ENCODE measurements at regions not wholly inside any gene's neighbourhood (a gene's known extent, or its start where the extent isn't known, plus 50 kb on each side); places are given as distances from the start of the nearest gene placed in this dataset.

DNA sequence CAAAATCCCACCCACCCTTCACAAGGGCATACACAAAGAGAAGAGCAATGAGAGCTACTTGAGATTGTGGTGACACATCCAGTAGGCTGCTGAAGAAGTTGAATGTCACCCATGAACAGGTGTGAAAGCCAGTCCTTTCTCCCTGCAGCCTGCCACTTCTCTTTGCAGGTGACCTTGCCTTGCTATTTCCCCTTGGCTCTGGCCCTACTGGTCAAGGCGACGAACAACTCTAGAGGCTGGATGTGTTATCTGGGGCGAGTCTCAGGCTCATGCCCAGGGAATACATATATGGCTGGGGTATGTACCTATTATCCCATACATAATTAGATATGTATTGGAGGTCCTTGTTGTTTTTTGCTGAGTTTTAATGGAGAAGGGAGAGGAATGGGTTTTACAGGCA, 70.2 kb upstream of the EGLN3 start:
- TF ChIP-seq, protein P1, sequence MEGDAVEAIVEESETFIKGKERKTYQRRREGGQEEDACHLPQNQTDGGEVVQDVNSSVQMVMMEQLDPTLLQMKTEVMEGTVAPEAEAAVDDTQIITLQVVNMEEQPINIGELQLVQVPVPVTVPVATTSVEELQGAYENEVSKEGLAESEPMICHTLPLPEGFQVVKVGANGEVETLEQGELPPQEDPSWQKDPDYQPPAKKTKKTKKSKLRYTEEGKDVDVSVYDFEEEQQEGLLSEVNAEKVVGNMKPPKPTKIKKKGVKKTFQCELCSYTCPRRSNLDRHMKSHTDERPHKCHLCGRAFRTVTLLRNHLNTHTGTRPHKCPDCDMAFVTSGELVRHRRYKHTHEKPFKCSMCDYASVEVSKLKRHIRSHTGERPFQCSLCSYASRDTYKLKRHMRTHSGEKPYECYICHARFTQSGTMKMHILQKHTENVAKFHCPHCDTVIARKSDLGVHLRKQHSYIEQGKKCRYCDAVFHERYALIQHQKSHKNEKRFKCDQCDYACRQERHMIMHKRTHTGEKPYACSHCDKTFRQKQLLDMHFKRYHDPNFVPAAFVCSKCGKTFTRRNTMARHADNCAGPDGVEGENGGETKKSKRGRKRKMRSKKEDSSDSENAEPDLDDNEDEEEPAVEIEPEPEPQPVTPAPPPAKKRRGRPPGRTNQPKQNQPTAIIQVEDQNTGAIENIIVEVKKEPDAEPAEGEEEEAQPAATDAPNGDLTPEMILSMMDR (conservative IDR thresholded peaks at IDR 0.05; ENCODE audit: low read depth, low read length) = no peak
- no peaks in the 10 kb centered on the region for H3K36me3 ChIP-seq (ENCODE audit: insufficient read depth)
- H3K9ac ChIP-seq = no peak overlapping the region
- no peak overlapping the region for H3K4me2 ChIP-seq
- no peaks in the 10 kb centered on the region for H4K20me1 ChIP-seq (ENCODE audit: insufficient read depth)
- no peaks in the 10 kb centered on the region for H3K4me1 ChIP-seq (ENCODE audit: low read depth, poor library complexity, severe bottlenecking)
- no peaks in the 10 kb centered on the region for H3K79me2 ChIP-seq (ENCODE audit: insufficient read depth, low read depth)
- no peak overlapping the region for H2AFZ ChIP-seq (ENCODE audit: low read depth)
- no peak overlapping the region for H3K4me3 ChIP-seq (IDR thresholded peaks at IDR 0.05; ENCODE audit: insufficient read depth, low read depth, low read length)
- H3K27me3 ChIP-seq (ENCODE audit: insufficient read depth, low read depth) = no peaks in the 10 kb centered on the region
- H3K27ac ChIP-seq = no peak overlapping the region

DNA sequence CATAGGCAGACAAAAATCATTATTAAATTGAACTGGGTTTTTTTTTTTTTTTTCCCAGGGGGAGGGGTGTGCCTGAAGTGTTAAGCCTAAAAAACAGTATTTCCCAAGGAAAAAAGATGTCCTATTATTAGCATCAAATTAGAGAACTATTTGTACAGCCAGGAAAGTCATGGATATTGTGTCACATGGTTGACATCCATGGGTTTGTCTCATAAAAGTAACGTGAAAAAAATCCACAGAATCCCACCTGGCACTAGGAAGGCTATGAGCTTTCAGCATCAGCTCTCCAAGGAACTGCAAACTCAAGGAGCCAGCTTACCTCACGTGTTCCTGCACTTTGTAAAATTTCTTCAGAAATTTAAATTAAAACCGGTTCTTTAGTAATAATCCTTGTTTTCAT, 69.1 kb upstream of the EGLN3 start:
- Histone ChIP-seq H3K36me3 (ENCODE audit: insufficient read depth) (no peaks in the 10 kb centered on the region), H3K27ac (no peak overlapping the region), H3K4me2 (no peak overlapping the region), H3K4me3 (IDR thresholded peaks at IDR 0.05; ENCODE audit: insufficient read depth, low read depth, low read length) (no peak overlapping the region), H3K79me2 (ENCODE audit: insufficient read depth, low read depth) (no peaks in the 10 kb centered on the region), H3K9ac (no peak overlapping the region), H3K4me1 (ENCODE audit: low read depth, poor library complexity, severe bottlenecking) (no peaks in the 10 kb centered on the region), H3K27me3 (ENCODE audit: insufficient read depth, low read depth) (no peaks in the 10 kb centered on the region), H4K20me1 (ENCODE audit: insufficient read depth) (no peaks in the 10 kb centered on the region), H2AFZ (ENCODE audit: low read depth) (no peak overlapping the region)
- TF ChIP-seq, protein P1 (conservative IDR thresholded peaks at IDR 0.05; ENCODE audit: low read depth, low read length) = no peak

DNA sequence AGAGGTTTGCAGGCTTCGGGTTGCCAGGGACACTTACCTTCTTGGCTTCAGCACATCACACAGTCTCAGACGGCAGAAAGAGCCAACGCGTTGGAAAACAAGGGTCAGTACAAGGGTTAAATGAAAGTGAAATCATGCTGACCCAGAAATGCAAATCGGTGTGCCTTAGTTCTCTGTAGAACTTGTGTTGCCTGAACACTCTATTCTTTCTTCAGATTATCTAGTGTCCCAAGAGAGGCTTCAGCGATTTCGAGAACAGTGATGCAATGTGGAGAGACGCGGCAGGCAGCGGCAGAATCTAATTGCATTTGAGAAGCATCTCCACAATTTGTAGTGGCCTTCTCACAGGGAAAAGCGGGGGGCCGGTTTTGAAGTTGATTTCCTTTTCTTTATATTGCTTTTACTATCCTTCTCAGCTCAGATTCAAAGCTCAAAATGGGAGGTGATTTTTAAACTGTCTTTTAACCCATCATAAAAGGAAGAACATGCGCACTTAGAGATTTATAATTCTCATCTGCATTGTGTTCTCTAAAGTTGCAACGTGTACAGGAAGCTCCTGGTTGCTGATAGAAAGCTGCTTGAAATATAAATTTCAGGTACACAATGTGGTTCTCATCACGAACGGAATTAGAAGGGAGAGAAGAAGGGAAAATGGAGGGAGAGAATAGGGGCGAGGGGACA, 67.8 kb upstream of the EGLN3 start:
- H3K9ac ChIP-seq = no peak overlapping the region
- no peaks in the 10 kb centered on the region for H3K36me3 ChIP-seq (ENCODE audit: insufficient read depth)
- H3K27me3 ChIP-seq (ENCODE audit: insufficient read depth, low read depth) = no peaks in the 10 kb centered on the region
- H3K4me1 ChIP-seq (ENCODE audit: low read depth, poor library complexity, severe bottlenecking) = no peaks in the 10 kb centered on the region
- H3K79me2 ChIP-seq (ENCODE audit: insufficient read depth, low read depth) = no peaks in the 10 kb centered on the region
- TF ChIP-seq, protein P1 (conservative IDR thresholded peaks at IDR 0.05; ENCODE audit: low read depth, low read length) = no peak
- H3K4me3 ChIP-seq (IDR thresholded peaks at IDR 0.05; ENCODE audit: insufficient read depth, low read depth, low read length) = no peak overlapping the region
- no peak overlapping the region for H2AFZ ChIP-seq (ENCODE audit: low read depth)
- H3K4me2 ChIP-seq = no peak overlapping the region
- H3K27ac ChIP-seq = no peak overlapping the region
- H4K20me1 ChIP-seq (ENCODE audit: insufficient read depth) = no peaks in the 10 kb centered on the region

DNA sequence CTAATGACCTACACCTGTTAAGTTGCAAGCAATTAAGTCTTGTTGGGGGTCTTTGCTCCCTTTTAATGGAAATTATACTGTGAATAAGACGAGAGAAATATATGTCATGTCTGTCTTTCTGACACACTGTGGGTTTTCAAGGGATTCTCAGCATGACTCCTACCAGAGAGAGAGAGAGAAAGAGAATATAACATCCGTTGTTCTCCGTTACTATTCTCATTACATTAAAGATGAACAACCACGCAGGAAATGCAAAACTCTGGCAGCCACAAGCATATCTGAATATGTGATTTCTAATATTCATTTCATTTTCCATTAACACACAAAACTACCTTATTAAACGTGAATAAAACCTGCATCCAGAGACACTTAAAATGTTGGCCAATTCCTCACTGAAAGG, 67.3 kb upstream of the EGLN3 start:
- Histone ChIP-seq H3K36me3 (ENCODE audit: insufficient read depth) (no peaks in the 10 kb centered on the region), H3K27me3 (ENCODE audit: insufficient read depth, low read depth) (no peaks in the 10 kb centered on the region), H3K27ac (no peak overlapping the region), H3K79me2 (ENCODE audit: insufficient read depth, low read depth) (no peaks in the 10 kb centered on the region), H3K9ac (no peak overlapping the region), H4K20me1 (ENCODE audit: insufficient read depth) (no peaks in the 10 kb centered on the region), H3K4me1 (ENCODE audit: low read depth, poor library complexity, severe bottlenecking) (no peaks in the 10 kb centered on the region), H3K4me2 (no peak overlapping the region), H3K4me3 (IDR thresholded peaks at IDR 0.05; ENCODE audit: insufficient read depth, low read depth, low read length) (no peak overlapping the region), H2AFZ (ENCODE audit: low read depth) (no peak overlapping the region)
- TF ChIP-seq, protein P1 (conservative IDR thresholded peaks at IDR 0.05; ENCODE audit: low read depth, low read length) = no peak

Data from KMS-11 (cell line).